Activated CD8-positive, alpha-beta memory T cell treated with anti-CD3 and anti-CD28 coated beads, Interleukin-2, amount 50 U/mL, for 48 hours (primary cell): ENCODE measurements at regions not wholly inside any gene's neighbourhood (a gene's known extent, or its start where the extent isn't known, plus 50 kb on each side); places are given as distances from the start of the nearest gene placed in this dataset.

ENCODE experiments used
- DNase-seq: peaks from one replicate; pipeline ENCODE4 v3.0.0-alpha.2; 2020

- no peak for DNase-seq
These were observed 61.9 kb downstream of the EXOSC2 start for GRCh38 chr9:130755377-130756007.

DNA sequence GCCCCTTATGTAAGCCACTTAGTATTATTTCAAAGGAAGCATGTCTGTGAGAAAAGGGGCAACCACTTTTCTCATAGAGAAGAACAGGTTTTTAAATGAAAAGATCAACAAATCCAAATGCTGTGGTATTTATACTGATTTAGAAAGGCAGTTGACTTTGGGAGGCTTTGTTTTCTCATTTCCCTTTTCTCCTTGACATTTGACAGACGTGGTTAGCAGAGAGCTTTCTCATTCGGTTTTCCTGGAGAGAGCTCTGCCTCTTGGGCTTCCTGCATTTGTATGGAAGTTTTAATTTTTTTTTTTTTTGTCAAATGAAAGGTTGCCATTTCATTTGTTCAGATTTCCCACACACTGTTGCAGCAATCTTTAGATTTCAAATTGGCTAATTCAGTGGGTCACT is 62.5 kb downstream of the EXOSC2 start:
- no peak for DNase-seq

DNA sequence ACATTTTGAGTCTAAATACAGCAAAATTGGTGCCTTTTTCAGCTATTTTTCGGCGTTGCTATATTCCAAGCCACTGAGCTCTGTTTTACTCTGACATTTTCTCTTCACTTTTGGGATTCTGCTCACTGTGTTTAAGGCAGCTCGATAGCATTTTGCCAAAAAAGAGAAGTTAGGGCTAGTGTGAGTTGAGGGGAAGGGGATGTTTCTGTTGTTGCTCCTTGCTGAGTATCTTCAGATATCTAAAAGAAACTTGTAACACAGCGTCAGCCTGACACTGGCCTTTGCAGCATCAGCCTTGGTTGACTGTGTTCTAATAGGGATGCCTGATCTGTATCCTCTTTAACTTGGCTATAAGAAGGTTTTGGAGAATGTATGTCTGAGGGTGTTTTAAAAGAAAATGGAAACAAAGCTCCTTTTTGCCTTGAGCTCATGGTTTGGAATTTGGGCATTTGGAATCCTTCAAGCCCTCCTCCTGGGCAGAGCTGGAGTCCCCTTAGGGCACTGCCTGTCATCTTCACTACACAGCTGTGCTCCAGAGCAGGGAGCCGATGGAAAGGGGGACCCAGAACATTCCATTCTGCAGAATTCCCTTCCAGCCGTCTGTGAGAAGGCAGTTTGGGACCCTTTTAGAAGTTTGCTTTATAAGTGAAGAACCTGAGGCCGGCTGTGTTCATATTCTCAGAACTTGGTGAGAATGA is 63.0 kb downstream of the EXOSC2 start:
- DNase-seq, result no peak

GRCh38 chr9:130759738-130760137 is 66.2 kb downstream of the EXOSC2 start:
- no peak for DNase-seq

GRCh38 chr9:130763331-130764171 is 70.0 kb downstream of the EXOSC2 start:
- DNase-seq, result no peak

DNA sequence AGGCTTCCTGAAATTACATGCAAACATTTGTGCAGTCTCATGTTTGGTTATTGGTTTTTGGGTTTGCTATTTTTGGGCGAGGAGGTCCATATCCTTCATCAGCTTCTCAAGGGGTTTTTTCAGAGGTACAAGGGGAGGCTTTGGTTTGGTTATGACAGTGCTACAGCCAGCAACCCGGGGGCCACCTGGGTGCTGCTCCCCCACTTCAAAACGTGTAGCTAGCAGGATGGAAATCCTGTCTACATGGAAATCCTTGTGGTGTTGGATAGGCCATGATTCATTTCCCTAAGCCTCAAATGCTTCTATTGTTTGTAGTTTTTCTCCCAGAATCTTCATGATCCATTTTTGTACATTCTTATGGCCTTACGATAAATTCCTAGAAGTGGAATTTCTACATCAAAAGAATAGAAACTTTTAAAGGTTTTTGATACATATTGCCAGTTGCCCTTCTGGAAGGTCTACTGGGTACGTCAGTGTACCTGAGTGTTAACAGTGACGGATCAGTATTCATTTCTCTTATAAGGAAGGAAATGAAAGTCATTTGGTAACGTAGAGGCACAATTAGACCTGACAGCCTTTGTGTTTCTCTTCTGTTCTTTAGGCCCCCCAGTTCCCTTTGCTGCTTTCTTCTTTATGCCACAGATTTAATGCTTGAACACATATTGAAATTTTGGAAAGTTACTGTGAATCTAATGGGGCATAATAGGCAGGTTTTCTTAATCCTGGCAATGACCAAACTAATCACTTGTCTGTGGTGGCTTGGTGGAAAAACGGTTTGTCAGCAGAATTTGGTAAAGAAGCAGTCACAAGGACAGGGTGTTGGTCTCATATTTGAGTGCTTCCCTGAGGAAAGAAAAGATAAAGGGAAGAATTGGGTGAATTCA is 69.7 kb upstream of the ABL1 start:
- no peak for DNase-seq

DNA sequence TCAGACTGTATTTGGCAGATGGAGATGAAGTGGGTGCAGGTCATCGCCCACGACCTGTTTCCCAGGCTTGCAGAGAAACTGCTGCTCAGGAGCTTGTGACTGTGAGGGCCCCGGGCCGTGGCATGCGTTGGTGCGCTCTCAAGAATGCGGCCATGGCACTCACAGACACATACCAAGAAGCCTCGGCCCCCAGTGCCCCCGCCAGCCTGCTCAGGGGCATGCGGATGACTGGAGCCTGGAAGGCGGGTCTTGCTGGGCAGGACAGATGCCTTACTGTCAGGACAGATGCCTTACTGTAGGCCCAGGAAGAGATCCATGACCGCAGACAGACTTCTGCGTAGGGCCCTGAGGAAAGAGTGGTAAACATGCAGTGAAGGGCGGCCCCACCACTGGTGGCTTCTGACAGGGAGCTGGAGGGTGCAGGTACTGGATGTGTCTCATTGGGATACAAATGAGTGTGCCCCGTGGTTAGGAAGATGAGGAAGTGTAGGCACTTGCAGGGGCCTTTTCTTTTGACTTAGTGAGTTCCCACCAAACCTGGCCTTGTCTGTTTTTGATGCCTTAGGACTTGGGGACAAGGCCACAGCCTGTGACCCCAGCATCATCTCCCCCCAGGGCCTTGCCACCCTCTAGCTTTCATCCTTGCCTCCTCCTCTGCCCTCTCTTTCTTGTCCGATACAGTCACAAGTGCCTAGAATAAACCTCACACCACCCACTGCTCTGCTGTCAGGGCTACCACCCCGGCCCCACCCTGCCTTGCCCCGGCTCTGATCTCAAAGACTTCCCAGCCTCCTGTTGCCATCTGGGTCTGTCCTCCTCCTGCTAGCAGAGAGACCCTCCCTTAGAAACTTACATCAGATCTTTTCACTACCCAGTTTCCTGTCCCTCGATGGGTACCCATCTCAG is 68.8 kb upstream of the ABL1 start:
- peak; percentile 58 for DNase-seq

DNA sequence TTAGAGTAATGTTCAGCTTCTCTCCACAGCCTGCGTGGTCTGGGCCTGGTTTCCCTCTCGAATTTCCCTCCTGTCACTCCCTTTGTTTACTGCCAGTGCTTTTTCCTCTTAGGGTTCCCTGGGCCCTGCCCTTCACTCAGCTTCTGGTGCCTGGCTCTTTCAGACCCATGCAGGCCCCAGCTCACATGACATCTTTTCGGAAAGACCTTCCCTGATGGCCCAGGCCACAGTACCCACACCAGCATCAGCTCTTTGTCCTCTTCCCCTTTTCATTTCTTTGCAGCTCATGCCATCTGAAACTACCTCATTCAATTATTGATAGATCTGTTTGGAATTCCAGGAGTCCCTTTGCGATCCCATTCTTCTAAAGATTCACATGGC is 68.1 kb upstream of the ABL1 start:
- no peak for DNase-seq

DNA sequence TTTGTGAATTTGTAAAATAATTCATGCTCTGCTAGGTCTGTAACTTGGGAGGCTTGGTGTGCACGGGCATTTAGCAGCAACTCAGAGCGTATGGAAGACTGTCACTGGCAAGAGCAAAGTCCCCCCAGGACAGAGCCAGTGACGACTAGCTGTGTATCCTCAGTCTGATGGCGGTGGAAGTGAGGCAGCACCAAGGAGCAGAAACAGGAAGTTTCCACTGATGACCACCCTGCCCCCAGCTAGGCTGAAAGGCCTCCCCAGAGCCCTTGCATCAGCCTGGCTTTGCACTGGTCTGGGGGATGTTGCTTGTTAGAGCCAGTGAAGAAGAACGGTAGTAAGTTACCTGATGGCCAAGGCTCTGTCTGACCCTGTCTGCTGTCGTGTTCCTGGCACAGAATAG is 66.8 kb upstream of the ABL1 start:
- DNase-seq, result no peak

GRCh38 chr9:130768891-130769403 is 66.1 kb upstream of the ABL1 start:
- no peak for DNase-seq

DNA sequence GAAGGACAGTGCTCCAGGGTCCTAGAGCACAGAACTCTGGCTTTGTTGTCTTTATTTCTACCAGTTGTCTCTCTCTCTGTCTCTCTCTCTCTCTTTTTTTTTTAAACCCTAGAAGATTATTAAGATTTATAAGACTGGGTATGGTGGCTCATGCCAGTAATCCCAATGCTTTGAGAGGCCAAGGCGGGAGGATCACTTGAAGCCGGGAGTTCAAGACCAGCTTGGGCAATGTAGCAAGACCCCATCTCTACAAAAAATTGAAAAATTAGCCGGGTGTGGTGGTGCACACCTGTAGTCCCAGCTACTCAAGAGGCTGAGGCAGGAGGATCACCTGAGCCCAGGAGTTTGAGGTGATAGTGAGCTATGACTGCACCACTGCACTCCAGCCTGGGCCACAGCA is 65.0 kb upstream of the ABL1 start:
- no peak for DNase-seq

DNA sequence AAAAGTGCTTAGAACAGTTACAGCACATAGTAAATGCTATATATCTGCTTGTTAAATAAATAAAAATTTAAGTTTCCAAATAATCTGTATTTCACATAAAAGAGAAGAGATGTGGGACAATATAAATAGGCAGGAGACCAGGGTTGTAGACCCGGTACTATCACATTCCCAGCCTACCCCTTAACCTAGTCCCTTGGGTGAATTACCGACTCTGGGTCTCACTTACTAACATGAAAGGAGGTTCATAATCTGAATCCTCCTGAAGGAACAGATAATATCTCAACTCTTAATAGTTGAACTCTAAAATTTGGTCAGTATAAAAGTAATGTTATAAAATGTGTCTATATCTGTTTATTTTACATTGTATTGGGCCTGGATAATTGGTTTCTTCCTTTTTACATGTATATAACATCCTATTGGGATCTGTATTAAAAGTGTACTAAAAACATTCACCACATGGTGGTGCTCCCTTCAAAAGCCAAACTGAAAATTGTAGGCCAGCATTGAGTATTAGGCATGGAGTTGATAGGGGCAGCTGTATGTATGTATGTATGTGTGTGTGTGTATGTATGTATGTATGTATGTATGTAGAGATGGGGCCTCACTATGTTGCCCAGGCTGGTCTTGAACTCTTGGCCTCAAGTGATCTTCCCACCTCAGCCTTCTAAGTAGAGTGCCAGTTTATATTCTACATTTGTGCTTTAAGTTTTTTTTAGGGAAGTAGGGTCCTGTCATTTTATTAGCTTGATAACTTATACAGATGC is 64.2 kb upstream of the ABL1 start:
- DNase-seq, result no peak

DNA sequence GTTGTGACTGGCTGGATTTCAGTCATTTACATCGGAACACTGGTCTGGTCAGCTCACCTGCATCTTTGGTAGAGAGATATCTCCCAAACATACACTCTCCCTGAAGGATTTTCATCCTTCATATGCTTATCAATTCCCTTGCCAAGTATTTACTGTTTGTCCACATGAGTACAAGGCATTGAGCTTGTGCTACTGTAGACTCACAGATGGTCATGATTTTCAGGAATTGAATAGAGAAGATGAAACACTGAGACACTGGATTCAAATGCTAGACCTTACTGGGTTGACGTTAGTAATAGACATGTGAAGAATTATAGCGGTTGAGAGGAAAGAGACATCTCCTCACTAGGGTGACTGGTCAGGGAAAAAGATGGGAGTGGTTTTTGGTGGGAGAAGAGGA is 62.9 kb upstream of the ABL1 start:
- no peak for DNase-seq

- DNase-seq, result no peak
These were observed 60.9 kb upstream of the ABL1 start for GRCh38 chr9:130774183-130774582.

DNA sequence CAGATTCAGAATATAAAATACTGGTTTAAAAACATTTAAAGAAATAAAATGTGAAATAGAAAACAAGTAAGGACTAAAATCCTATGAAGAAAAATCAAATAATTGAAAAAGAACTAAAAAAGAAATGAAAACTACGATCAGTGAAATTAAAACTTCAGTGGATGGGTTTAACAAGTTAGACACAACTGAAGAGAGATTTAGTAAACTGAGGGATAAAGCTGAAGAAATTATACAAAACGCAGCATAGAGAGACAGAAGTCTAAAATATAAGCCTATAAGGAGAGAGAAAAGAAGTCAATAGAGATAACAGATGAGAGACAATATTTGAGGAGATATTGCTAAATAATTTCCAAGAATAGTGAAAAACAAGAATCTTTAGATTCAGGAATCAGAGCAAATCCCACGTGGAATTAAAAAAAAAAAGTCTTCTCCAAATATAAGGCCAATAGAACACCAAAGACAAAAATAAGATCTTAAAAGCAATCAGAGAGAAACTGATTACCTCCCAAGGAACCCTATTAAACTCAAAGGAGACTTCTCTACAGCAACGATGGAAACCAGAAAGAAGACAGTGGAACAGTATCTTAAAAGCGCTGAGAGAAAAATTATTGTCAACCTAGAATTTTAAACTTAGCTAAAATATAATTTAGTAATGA is 59.6 kb upstream of the ABL1 start:
- DNase-seq, result no peak

DNA sequence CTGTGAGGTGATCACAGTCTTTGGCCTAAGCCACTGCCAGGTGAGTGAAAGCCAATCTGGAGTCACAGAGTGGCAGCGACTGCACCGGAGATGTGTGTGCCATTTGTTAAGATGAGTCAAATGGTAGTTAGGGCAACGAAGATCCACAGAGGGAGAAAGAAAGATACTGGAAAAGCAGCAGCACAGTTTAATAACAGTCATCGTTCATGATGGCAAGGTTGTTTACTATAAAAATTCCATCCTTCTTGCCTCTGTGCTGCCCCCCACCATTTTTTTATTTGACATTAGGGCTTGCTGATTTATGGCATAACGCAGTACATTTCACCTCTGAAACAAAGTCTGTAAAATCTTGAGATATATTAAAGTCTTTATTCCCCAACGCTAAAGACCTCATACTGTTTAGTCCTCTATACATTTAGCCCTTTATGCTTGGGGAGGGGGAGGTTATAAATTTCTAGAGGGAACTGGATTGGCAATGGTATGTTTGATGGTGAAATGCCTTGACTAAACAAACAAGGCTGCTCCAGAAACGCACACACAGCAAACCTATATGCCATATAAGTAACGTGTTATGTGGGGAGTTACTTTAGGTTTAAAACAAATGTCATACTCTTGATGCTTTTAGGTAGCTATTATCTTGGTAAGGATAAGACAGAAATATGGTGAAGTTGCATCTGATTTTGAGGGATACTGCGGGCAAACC is 55.8 kb upstream of the ABL1 start:
- no peak for DNase-seq

- no peak for DNase-seq
These were observed 54.6 kb upstream of the ABL1 start for GRCh38 chr9:130780415-130780814.

GRCh38 chr9:130780865-130781504 is 54.1 kb upstream of the ABL1 start:
- DNase-seq, result no peak

GRCh38 chr9:130781569-130781968 is 53.5 kb upstream of the ABL1 start:
- no peak for DNase-seq
